H9 (cell line): ENCODE measurements at regions not wholly inside any gene's neighbourhood (a gene's known extent, or its start where the extent isn't known, plus 50 kb on each side); places are given as distances from the start of the nearest gene placed in this dataset.
A peak's percentile ranks its signal among the peaks of the same experiment; 100 is the strongest.
"Not testable (repeated sequence)": the region's sequence is repeated elsewhere in the genome, so short reads cannot be mapped to it uniquely, and the experiment has no call there.

Source experiments
- DNase-seq: peaks from one replicate; pipeline ENCODE4 v3.0.0-alpha.2; 2017
- H2AFZ ChIP-seq: one replicate; pipeline ENCODE4 v1.6.1; 2013; ENCODE audit warnings: mild to moderate bottlenecking, low read length, control low read depth, moderate library complexity
- H2AK5ac ChIP-seq: 2 replicates; pipeline ENCODE4 v1.6.1; 2013; ENCODE audit warnings: low read length, control low read depth, mixed read lengths; ENCODE audit not compliant: insufficient read length
- H2BK120ac ChIP-seq: one replicate; pipeline ENCODE4 v1.6.1; 2013; ENCODE audit warnings: low read depth, mild to moderate bottlenecking, low read length, control low read depth, inconsistent platforms; ENCODE audit not compliant: poor library complexity, severe bottlenecking
- H2BK12ac ChIP-seq: 2 replicates; pipeline ENCODE4 v1.6.1; 2013; ENCODE audit warnings: low read length, control low read depth, mixed read lengths, low read depth; ENCODE audit not compliant: insufficient read length
- H2BK15ac ChIP-seq: 2 replicates; pipeline ENCODE4 v1.6.1; 2013; ENCODE audit warnings: low read depth, low read length, control low read depth
- H2BK20ac ChIP-seq: one replicate; pipeline ENCODE4 v1.6.1; 2013; ENCODE audit warnings: low read depth, mild to moderate bottlenecking, low read length, control low read depth, inconsistent platforms; ENCODE audit not compliant: poor library complexity, severe bottlenecking
- H2BK5ac ChIP-seq: 2 replicates; pipeline ENCODE4 v1.6.1; 2013; ENCODE audit warnings: low read length, control low read depth, mixed read lengths; ENCODE audit not compliant: insufficient read length
- H3K14ac ChIP-seq: 2 replicates; pipeline ENCODE4 v1.6.1; 2013; ENCODE audit warnings: low read length, control low read depth; ENCODE audit not compliant: insufficient read depth
- H3K18ac ChIP-seq: 2 replicates; pipeline ENCODE4 v1.6.1; 2013; ENCODE audit warnings: low read depth, mild to moderate bottlenecking, mixed read lengths, low read length, control low read depth; ENCODE audit not compliant: insufficient read length
- H3K23ac ChIP-seq: 2 replicates; pipeline ENCODE4 v1.6.1; 2013; ENCODE audit warnings: low read length, control low read depth, mixed read lengths, low read depth; ENCODE audit not compliant: insufficient read length
- H3K23me2 ChIP-seq: 2 replicates; pipeline ENCODE4 v1.6.1; 2013; ENCODE audit warnings: low read depth, mild to moderate bottlenecking, mixed read lengths, low read length, control low read depth; ENCODE audit not compliant: insufficient read length, poor library complexity, severe bottlenecking
- H3K27ac ChIP-seq: 2 replicates; pipeline ENCODE4 v1.5.1; 2013; ENCODE audit warnings: low read length, control low read depth, mixed read lengths, low read depth; ENCODE audit not compliant: insufficient read length
- H3K27me3 ChIP-seq: 2 replicates; pipeline ENCODE4 v1.6.1; 2013; ENCODE audit warnings: low read length, control low read depth, inconsistent platforms; ENCODE audit not compliant: insufficient read depth
- H3K4ac ChIP-seq: 2 replicates; pipeline ENCODE4 v1.6.1; 2013; ENCODE audit warnings: low read depth, mild to moderate bottlenecking, control low read depth, inconsistent platforms, low read length, moderate library complexity
- H3K4me1 ChIP-seq: 2 replicates; pipeline ENCODE4 v1.6.1; 2013; ENCODE audit warnings: low read length, control low read depth, inconsistent platforms; ENCODE audit not compliant: insufficient read depth
- H3K4me2 ChIP-seq: 2 replicates; pipeline ENCODE4 v1.6.1; 2013; ENCODE audit warnings: low read length, control low read depth, mixed read lengths; ENCODE audit not compliant: insufficient read length, insufficient read depth
- H3K56ac ChIP-seq: 2 replicates; pipeline ENCODE4 v1.6.1; 2013; ENCODE audit warnings: low read depth, mild to moderate bottlenecking, mixed read lengths, low read length, control low read depth; ENCODE audit not compliant: insufficient read length
- H3K79me1 ChIP-seq: 2 replicates; pipeline ENCODE4 v1.6.1; 2013; ENCODE audit warnings: low read depth, mild to moderate bottlenecking, moderate library complexity, low read length, control low read depth, inconsistent platforms; ENCODE audit not compliant: insufficient read depth, poor library complexity, severe bottlenecking
- H3K79me2 ChIP-seq: 2 replicates; pipeline ENCODE4 v1.6.1; 2013; ENCODE audit warnings: low read length, control low read depth, inconsistent platforms; ENCODE audit not compliant: insufficient read depth
- H3K9ac ChIP-seq: 2 replicates; pipeline ENCODE4 v1.6.1; 2013; ENCODE audit warnings: low read length, control low read depth, mixed read lengths; ENCODE audit not compliant: insufficient read length; ENCODE audit errors: extremely low read depth
- H3K9me3 ChIP-seq: one replicate; pipeline ENCODE4 v1.6.1; 2013; ENCODE audit warnings: low read depth, low read length, inconsistent platforms; ENCODE audit not compliant: control insufficient read depth
- H3T11ph ChIP-seq: one replicate; pipeline ENCODE4 v1.6.1; 2013; ENCODE audit warnings: mild to moderate bottlenecking, low read length, control low read depth, inconsistent platforms
- H4K20me1 ChIP-seq: one replicate; pipeline ENCODE4 v1.6.1; 2013; ENCODE audit not compliant: control insufficient read depth, insufficient read length, insufficient read depth
- H4K5ac ChIP-seq: 2 replicates; pipeline ENCODE4 v1.6.1; 2013; ENCODE audit warnings: low read depth, mild to moderate bottlenecking, mixed read lengths, low read length, control low read depth; ENCODE audit not compliant: insufficient read length
- H4K8ac ChIP-seq: replicated peaks from 2 replicates; pipeline ENCODE4 v1.6.1; 2013; ENCODE audit warnings: low read length, control low read depth, mixed read lengths, low read depth; ENCODE audit not compliant: insufficient read length
- H4K91ac ChIP-seq: 2 replicates; pipeline ENCODE4 v1.6.1; 2013; ENCODE audit warnings: low read depth, mild to moderate bottlenecking, moderate library complexity, mixed read lengths, low read length, control low read depth; ENCODE audit not compliant: insufficient read length
- H3K27ac Mint-ChIP-seq, 3 experiments: 2 replicates in 2 of 3; 3 replicates in 1 of 3; pipeline ENCODE4 v1.8.0; 2020 to 2021; ENCODE audit warnings: mixed read lengths in 3 of 3, mild to moderate bottlenecking in 1 of 3, moderate library complexity in 1 of 3
- H3K27me3 Mint-ChIP-seq: 2 replicates; pipeline ENCODE4 v1.8.0; 2021; ENCODE audit warnings: low read depth, mild to moderate bottlenecking, moderate library complexity, mixed read lengths
- H3K36me3 Mint-ChIP-seq, 3 experiments: 2 replicates in 2 of 3; 3 replicates in 1 of 3; pipeline ENCODE4 v1.8.0; 2020 to 2021; ENCODE audit warnings: low read depth in 3 of 3, mixed read lengths in 3 of 3; ENCODE audit not compliant: insufficient read depth in 1 of 3
- H3K4me1 Mint-ChIP-seq, 2 experiments: 2 replicates each; pipeline ENCODE4 v1.8.0; 2020; ENCODE audit warnings: mixed read lengths in 2 of 2
- H3K4me3 Mint-ChIP-seq, 2 experiments: 2 replicates in 1 of 2; 3 replicates in 1 of 2; pipeline ENCODE4 v1.8.0; 2020 to 2021; ENCODE audit warnings: mild to moderate bottlenecking in 2 of 2, mixed read lengths in 2 of 2, moderate library complexity in 1 of 2
- H3K9me3 Mint-ChIP-seq, 2 experiments: 2 replicates in 1 of 2; 3 replicates in 1 of 2; pipeline ENCODE4 v1.8.0; 2020; ENCODE audit warnings: mild to moderate bottlenecking in 2 of 2, mixed read lengths in 2 of 2, moderate library complexity in 1 of 2
- WGBS: extraction: QIAGEN DNeasy Blood & Tissue Kit; methylation state at CpG from one replicate; pipeline ENCODE4 v1.1.7; 2013; ENCODE audit warnings: missing lambda C conversion rate, low lambda C conversion rate, mixed read lengths; ENCODE audit not compliant: insufficient read length; ENCODE audit errors: extremely low coverage; 5-methylcytosine and 5-hydroxymethylcytosine counted together
- TF ChIP-seq, protein P1 (sequence below): fragments of 200-600 bp; sonication (generic); conservative IDR thresholded peaks from 3 replicates; pipeline ENCODE4 v1.8.0; 2021; ENCODE audit warnings: antibody characterized with exemption, mild to moderate bottlenecking

DNA sequence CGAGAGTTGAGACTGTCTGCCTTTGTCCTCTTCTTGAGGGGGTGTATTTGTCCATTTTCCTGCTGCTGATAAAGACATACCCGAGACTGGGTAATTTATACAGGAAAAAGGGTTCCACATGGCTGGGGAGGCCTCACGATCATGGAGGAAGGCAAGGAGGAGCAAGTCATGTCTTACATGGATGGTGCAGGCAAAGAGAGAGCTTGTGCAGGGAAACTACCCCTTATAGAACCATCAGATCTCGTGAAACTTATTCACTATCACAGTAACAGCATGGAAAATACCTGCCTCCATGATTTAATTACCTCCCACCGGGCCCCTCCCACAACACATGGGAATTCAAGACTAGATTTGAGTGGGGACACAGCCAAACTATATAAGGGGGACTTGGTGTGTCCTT, 338.2 kb upstream of the TNRC6C start:
- peaks cover 12% of the 10 kb centered on the region for H3K27me3 Mint-ChIP-seq
- no peak overlapping the region for H2AK5ac ChIP-seq
- H3K9ac ChIP-seq: no peak overlapping the region
- TF ChIP-seq, protein P1, sequence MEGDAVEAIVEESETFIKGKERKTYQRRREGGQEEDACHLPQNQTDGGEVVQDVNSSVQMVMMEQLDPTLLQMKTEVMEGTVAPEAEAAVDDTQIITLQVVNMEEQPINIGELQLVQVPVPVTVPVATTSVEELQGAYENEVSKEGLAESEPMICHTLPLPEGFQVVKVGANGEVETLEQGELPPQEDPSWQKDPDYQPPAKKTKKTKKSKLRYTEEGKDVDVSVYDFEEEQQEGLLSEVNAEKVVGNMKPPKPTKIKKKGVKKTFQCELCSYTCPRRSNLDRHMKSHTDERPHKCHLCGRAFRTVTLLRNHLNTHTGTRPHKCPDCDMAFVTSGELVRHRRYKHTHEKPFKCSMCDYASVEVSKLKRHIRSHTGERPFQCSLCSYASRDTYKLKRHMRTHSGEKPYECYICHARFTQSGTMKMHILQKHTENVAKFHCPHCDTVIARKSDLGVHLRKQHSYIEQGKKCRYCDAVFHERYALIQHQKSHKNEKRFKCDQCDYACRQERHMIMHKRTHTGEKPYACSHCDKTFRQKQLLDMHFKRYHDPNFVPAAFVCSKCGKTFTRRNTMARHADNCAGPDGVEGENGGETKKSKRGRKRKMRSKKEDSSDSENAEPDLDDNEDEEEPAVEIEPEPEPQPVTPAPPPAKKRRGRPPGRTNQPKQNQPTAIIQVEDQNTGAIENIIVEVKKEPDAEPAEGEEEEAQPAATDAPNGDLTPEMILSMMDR: no peak
- H3K4me1 ChIP-seq: no peaks in the 10 kb centered on the region
- no peak overlapping the region for H3K4me2 ChIP-seq
- H3K79me1 ChIP-seq: no peaks in the 10 kb centered on the region
- no peaks in the 10 kb centered on the region for H3K79me2 ChIP-seq
- H2BK20ac ChIP-seq: no peak overlapping the region
- H3K4ac ChIP-seq: no peak overlapping the region
- no peaks in the 10 kb centered on the region for H4K20me1 ChIP-seq
- H3T11ph ChIP-seq: no peak overlapping the region
- no peak overlapping the region for H4K91ac ChIP-seq
- H3K18ac ChIP-seq: no peak overlapping the region
- H2BK5ac ChIP-seq: no peak overlapping the region
- H4K8ac ChIP-seq: no peak overlapping the region
- no CpG with 5 or more reads among the region's 5 CpGs for WGBS
- H3K9me3 ChIP-seq: no peaks in the 10 kb centered on the region
- H3K27ac ChIP-seq: no peak overlapping the region
- peaks cover 23 to 24% of the 10 kb centered on the region in 2 experiments for H3K4me1 Mint-ChIP-seq
- no peak overlapping the region for H2BK15ac ChIP-seq
- no peak overlapping the region for H3K4me3 Mint-ChIP-seq
- no peak for DNase-seq
- no peak overlapping the region for H2AFZ ChIP-seq
- H3K14ac ChIP-seq: no peak overlapping the region
- no peak overlapping the region for H3K23ac ChIP-seq
- no peaks in the 10 kb centered on the region for H3K23me2 ChIP-seq
- H3K36me3 Mint-ChIP-seq: peaks cover 4 to 6% (median 5%) of the 10 kb centered on the region in 3 experiments; a peak in 3 of 7 replicates
- no peak overlapping the region for H3K27ac Mint-ChIP-seq
- no peak overlapping the region for H4K5ac ChIP-seq
- H3K27me3 ChIP-seq: no peaks in the 10 kb centered on the region
- H2BK120ac ChIP-seq: no peak overlapping the region
- H2BK12ac ChIP-seq: no peak overlapping the region
- H3K9me3 Mint-ChIP-seq: peaks cover 8% of the 10 kb centered on the region in 2 experiments; a peak in 1 of 5 replicates
- no peak overlapping the region for H3K56ac ChIP-seq

DNA sequence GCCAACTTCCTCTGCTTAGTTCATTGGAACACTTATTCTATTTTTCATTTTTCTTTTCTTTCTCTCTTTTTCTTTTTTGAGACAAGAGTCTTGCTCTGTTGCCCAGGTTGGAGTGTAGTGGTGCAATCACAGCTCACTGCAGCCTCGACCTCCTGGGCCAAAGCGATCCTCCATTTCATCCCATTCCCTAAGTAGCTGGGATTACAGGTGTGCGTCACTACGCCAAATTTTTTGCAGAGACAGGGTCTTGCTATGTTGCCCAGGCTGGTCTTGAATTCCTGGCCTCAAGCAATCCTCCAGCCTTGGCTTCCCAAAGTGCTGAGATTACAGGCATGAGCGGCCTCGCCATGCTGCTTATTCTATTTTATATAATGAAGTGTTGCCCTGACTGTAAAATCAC, 336.4 kb upstream of the TNRC6C start:
- not testable (repeated sequence) for H2AFZ ChIP-seq, H2BK12ac ChIP-seq, H4K5ac ChIP-seq, H4K91ac ChIP-seq, H3K56ac ChIP-seq, H2BK15ac ChIP-seq, H3T11ph ChIP-seq, H3K18ac ChIP-seq, H2AK5ac ChIP-seq, H3K23me2 ChIP-seq, DNase-seq, H2BK20ac ChIP-seq, H3K27ac ChIP-seq, H2BK5ac ChIP-seq, H4K20me1 ChIP-seq, H4K8ac ChIP-seq, H3K14ac ChIP-seq, H3K79me1 ChIP-seq, H3K4me2 ChIP-seq, H3K23ac ChIP-seq, H2BK120ac ChIP-seq, H3K4me1 ChIP-seq, H3K9ac ChIP-seq, H3K27me3 ChIP-seq, H3K4me3 Mint-ChIP-seq, H3K4ac ChIP-seq, H3K79me2 ChIP-seq, H3K9me3 ChIP-seq
- WGBS: no CpG with 5 or more reads among the region's 6 CpGs
- Mint-ChIP-seq H3K9me3 (peaks cover 10 to 13% of the 10 kb centered on the region in 2 experiments; a peak in 3 of 5 replicates), H3K36me3 (peaks cover 5 to 11% (median 6%) of the 10 kb centered on the region in 3 experiments; a peak in 5 of 7 replicates), H3K27me3 (peaks cover 12% of the 10 kb centered on the region), H3K4me1 (peaks cover 16 to 17% of the 10 kb centered on the region in 2 experiments), H3K27ac (peak overlapping the region in 1 of 3 experiments; percentile 41; a peak in 1 of 7 replicates)
